NT2/D1 (cell line): ENCODE measurements at regions not wholly inside any gene's neighbourhood (a gene's known extent, or its start where the extent isn't known, plus 50 kb on each side); places are given as distances from the start of the nearest gene placed in this dataset.
"Not testable (repeated sequence)": the region's sequence is repeated elsewhere in the genome, so short reads cannot be mapped to it uniquely, and the experiment has no call there.

Experiments used
- DNase-seq: peaks from one replicate; pipeline ENCODE4 v3.0.0-alpha.2; 2011; ENCODE audit warnings: low read depth, low spot score
- H3K27me3 ChIP-seq: 2 replicates; pipeline ENCODE4 v1.6.0; 2011; ENCODE audit warnings: mild to moderate bottlenecking; ENCODE audit not compliant: insufficient read length, insufficient read depth
- H3K36me3 ChIP-seq: 2 replicates; pipeline ENCODE4 v1.6.1; 2011; ENCODE audit warnings: mild to moderate bottlenecking, low read length, mixed read lengths; ENCODE audit not compliant: insufficient read depth, insufficient read length
- H3K4me1 ChIP-seq: 2 replicates; pipeline ENCODE4 v1.5.1; 2011; ENCODE audit not compliant: insufficient read depth, insufficient read length
- H3K4me3 ChIP-seq: 2 replicates; pipeline ENCODE4 v1.5.1; 2011; ENCODE audit warnings: low read depth; ENCODE audit not compliant: insufficient read length
- H3K9ac ChIP-seq: 2 replicates; pipeline ENCODE4 v1.6.0; 2011; ENCODE audit warnings: low read depth; ENCODE audit not compliant: insufficient read length
- H3K9me3 ChIP-seq: 2 replicates; pipeline ENCODE4 v1.5.1; 2011; ENCODE audit warnings: mild to moderate bottlenecking, low read length; ENCODE audit not compliant: insufficient read depth
- SUZ12 ChIP-seq: IDR thresholded peaks from 2 replicates; pipeline ENCODE4 v1.6.1; 2011; ENCODE audit not compliant: insufficient read length, insufficient read depth; ENCODE audit errors: extremely low read depth
- YY1 ChIP-seq: IDR thresholded peaks from 2 replicates; pipeline ENCODE4 v1.6.1; 2011; ENCODE audit not compliant: insufficient read length, insufficient read depth
- ZNF274 ChIP-seq: IDR thresholded peaks from 2 replicates; pipeline ENCODE4 v1.6.1; 2011; ENCODE audit warnings: mild to moderate bottlenecking, low read depth, low read length

DNA sequence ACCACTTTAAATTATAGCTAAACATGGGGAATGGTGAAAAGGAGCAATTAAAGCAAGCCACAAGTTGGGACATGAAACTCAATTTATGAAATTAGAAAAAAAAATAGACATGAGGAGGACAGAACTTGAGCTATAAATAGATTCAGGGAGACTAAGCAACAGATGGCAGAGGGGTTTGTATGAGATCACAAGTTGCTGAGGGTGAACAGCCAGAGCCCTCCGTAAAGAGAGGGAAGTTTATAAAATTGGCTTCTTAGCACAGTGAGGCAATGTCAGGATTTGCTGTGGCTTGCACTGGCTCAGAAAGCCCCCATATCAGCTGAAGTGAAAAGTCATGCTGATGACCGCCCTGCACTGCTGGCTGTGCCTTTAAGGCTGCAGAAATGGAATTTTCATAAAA is 443.4 kb upstream of the CD180 start:
- Histone ChIP-seq H3K4me1 (no peaks in the 10 kb centered on the region), H3K9ac (no peak overlapping the region), H3K9me3 (peaks cover 11% of the 10 kb centered on the region), H3K27me3 (no peaks in the 10 kb centered on the region), H3K4me3 (no peak overlapping the region), H3K36me3 (no peaks in the 10 kb centered on the region)
- no peak for DNase-seq
- no peak for TF ChIP-seq ZNF274
- no peak for TF ChIP-seq SUZ12
- no peak for TF ChIP-seq YY1

DNA sequence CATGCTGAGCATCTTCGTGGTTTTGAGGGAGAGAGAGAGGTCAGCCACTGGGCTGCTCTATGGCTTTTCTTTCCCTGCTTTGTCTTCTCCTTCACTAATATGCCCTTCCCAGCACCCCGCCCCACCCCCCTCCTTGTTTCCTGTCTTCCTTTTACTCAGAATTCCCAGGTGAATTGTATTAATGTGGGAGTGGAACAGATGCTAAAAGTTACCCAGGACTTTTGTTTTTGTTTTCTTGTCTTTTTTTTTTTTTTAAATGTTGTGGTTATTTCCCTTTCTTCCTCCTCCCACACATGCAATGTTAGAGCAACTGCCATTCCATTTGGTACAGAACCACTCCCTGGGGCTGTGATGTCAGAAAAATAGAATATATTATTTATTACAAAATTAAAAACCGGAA is 442.7 kb upstream of the CD180 start:
- H3K36me3 ChIP-seq: no peaks in the 10 kb centered on the region
- H3K4me1 ChIP-seq: no peaks in the 10 kb centered on the region
- H3K4me3 ChIP-seq: no peak overlapping the region
- TF ChIP-seq ZNF274 (no peak), YY1 (no peak), SUZ12 (no peak)
- H3K27me3 ChIP-seq: no peaks in the 10 kb centered on the region
- H3K9me3 ChIP-seq: peaks cover 4% of the 10 kb centered on the region; the same call in 1 of the 2 replicates
- H3K9ac ChIP-seq: no peak overlapping the region
- DNase-seq: no peak

GRCh38 chr5:67636850-67637524 is 440.4 kb upstream of the CD180 start:
- Histone ChIP-seq H3K9ac (no peak overlapping the region), H3K36me3 (no peaks in the 10 kb centered on the region), H3K9me3 (no peaks in the 10 kb centered on the region), H3K4me1 (no peaks in the 10 kb centered on the region), H3K27me3 (no peaks in the 10 kb centered on the region), H3K4me3 (no peak overlapping the region)
- DNase-seq: no peak
- TF ChIP-seq SUZ12 (no peak), YY1 (no peak), ZNF274 (no peak)

- Histone ChIP-seq H3K9me3 (no peaks in the 10 kb centered on the region), H3K27me3 (no peaks in the 10 kb centered on the region), H3K9ac (no peak overlapping the region), H3K4me3 (no peak overlapping the region), H3K4me1 (no peaks in the 10 kb centered on the region), H3K36me3 (no peaks in the 10 kb centered on the region)
- DNase-seq: no peak
- TF ChIP-seq ZNF274: no peak
- TF ChIP-seq YY1: no peak
- no peak for TF ChIP-seq SUZ12
Observed at GRCh38 chr5:67636091-67636490, 439.5 kb upstream of the CD180 start.

DNA sequence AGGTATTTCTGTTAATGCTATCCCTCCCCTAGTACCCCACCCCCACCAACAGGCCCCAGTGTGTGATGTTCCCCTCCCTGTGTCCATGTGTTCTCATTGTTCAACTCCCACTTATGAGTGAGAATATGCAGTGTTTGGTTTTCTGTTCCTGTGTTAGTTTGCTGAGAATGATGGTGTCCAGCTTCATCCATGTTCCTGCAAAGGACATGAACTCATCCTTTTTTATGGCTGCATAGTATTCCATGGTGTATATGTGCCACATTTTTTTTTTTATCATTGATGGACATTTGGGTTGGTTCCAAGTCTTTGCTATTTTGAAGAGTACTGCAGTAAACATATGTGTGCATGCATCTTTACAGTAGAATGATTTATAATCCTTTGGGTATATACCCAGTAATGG is 430.5 kb upstream of the CD180 start:
- not testable (repeated sequence) for DNase-seq

GRCh38 chr5:67623078-67623477 is 426.5 kb upstream of the CD180 start:
- no peak overlapping the region for H3K9ac ChIP-seq
- no peaks in the 10 kb centered on the region for H3K9me3 ChIP-seq
- DNase-seq: no peak
- no peaks in the 10 kb centered on the region for H3K36me3 ChIP-seq
- no peak overlapping the region for H3K4me3 ChIP-seq
- H3K4me1 ChIP-seq: no peaks in the 10 kb centered on the region
- TF ChIP-seq YY1 (no peak), SUZ12 (no peak), ZNF274 (no peak)
- no peaks in the 10 kb centered on the region for H3K27me3 ChIP-seq

More for the DNA sequence above, 430.5 kb upstream of the CD180 start:
- H3K4me1 ChIP-seq, H3K9ac ChIP-seq, H3K36me3 ChIP-seq, H3K9me3 ChIP-seq, H3K4me3 ChIP-seq, H3K27me3 ChIP-seq: not testable (repeated sequence)

DNA sequence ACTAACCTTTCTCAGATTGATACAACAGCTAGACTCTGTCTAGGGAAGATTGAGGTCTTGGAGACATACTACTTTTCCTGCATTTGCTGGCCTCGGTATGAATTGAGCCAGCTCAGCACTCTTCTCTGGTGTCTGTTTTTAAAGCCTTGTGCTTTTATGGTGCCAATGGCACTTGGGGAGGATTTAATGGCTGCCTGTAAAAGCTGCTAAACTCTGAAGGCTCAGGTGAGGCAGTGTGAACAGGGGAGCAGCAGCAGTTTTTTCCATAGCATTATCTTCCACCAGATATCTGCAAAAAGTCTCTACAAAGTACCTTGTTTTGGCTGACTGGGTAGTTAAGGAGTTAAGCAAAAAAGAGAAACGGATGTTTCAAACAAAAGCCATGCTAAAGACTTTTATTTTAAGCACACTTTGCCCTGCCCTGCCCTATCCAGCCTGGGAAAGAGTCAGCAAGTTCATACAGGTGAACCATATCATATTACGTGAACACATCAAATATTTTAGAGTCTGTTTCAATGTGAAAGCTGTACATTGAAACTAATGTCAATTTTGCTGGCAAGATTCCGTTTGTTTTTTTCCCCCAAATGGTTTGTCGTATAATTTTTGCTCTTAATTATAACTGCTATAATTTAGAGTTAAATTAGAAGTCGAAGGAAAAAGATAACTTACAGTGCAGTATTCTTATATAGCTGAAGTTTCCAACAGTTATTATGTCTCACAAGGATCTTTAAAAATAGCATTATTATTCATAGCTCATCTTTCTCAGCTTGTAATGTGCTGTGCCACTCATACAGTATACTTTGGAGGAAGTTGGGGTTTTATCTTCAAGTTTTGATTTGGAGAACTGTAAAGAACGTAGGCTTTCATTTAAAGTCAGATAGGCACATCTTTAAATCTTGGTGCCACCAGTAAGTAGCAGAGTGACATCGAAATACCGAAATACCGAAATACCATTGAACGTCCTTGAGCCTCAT is 424.1 kb upstream of the CD180 start:
- Histone ChIP-seq H3K36me3 (no peaks in the 10 kb centered on the region), H3K9me3 (no peaks in the 10 kb centered on the region), H3K9ac (no peak overlapping the region), H3K4me1 (no peaks in the 10 kb centered on the region), H3K27me3 (no peaks in the 10 kb centered on the region), H3K4me3 (no peak overlapping the region)
- no peak for DNase-seq
- TF ChIP-seq YY1: no peak
- no peak for TF ChIP-seq ZNF274
- TF ChIP-seq SUZ12: no peak
